GM19023 (cell line): ENCODE measurements at regions not wholly inside any gene's neighbourhood (a gene's known extent, or its start where the extent isn't known, plus 50 kb on each side); places are given as distances from the start of the nearest gene placed in this dataset.
"Not testable (repeated sequence)": the region's sequence is repeated elsewhere in the genome, so short reads cannot be mapped to it uniquely, and the experiment has no call there.

Experiments
- ATAC-seq: cut with Tn5 transposase; IDR thresholded peaks from one replicate; pipeline ENCODE4 v1.9.1; 2021; ENCODE audit warnings: mild to moderate bottlenecking, moderate library complexity; ENCODE audit not compliant: unreplicated experiment

GRCh38 chr5:62933261-62933660 lies 354.6 kb downstream of the LRRC70 start:
- no peak for ATAC-seq

GRCh38 chr5:62931153-62931950 lies 352.7 kb downstream of the LRRC70 start:
- ATAC-seq = no peak

- ATAC-seq = no peak
Measured at GRCh38 chr5:62922191-62922590, 343.6 kb downstream of the LRRC70 start.

- no peak for ATAC-seq
Measured at GRCh38 chr5:62920856-62921255, 342.2 kb downstream of the LRRC70 start.

GRCh38 chr5:62909326-62909725 lies 330.7 kb downstream of the LRRC70 start:
- ATAC-seq = no peak

GRCh38 chr5:62902126-62902525 lies 323.5 kb downstream of the LRRC70 start:
- no peak for ATAC-seq

GRCh38 chr5:62900976-62901375 lies 322.4 kb downstream of the LRRC70 start:
- no peak for ATAC-seq

GRCh38 chr5:62896121-62896893 lies 317.7 kb downstream of the LRRC70 start:
- no peak for ATAC-seq

- no peak for ATAC-seq
Measured at GRCh38 chr5:62886603-62887315, 308.1 kb downstream of the LRRC70 start.

GRCh38 chr5:62837330-62837729 lies 258.7 kb downstream of the LRRC70 start:
- ATAC-seq = not testable (repeated sequence)

GRCh38 chr5:62829604-62829986 lies 251.0 kb downstream of the LRRC70 start:
- no peak for ATAC-seq

GRCh38 chr5:62828742-62829603 lies 250.4 kb downstream of the LRRC70 start:
- ATAC-seq = no peak

GRCh38 chr5:62825623-62826220 lies 247.1 kb downstream of the LRRC70 start:
- ATAC-seq = no peak

- ATAC-seq = no peak
Measured at GRCh38 chr5:62824936-62825335, 246.3 kb downstream of the LRRC70 start.

- not testable (repeated sequence) for ATAC-seq
Measured at GRCh38 chr5:62817043-62817442, 238.4 kb downstream of the LRRC70 start.

GRCh38 chr5:62814991-62815390 lies 236.4 kb downstream of the LRRC70 start:
- ATAC-seq = no peak

- ATAC-seq = no peak
Measured at GRCh38 chr5:62812621-62813255, 234.1 kb downstream of the LRRC70 start.

- not testable (repeated sequence) for ATAC-seq
Measured at GRCh38 chr5:62804819-62805218, 226.2 kb downstream of the LRRC70 start.

- no peak for ATAC-seq
Measured at GRCh38 chr5:62795926-62796325, 217.3 kb downstream of the LRRC70 start.

- ATAC-seq = no peak
Measured at GRCh38 chr5:62794456-62794855, 215.8 kb downstream of the LRRC70 start.
